ENCODE measurements at regions not wholly inside any gene's neighbourhood (a gene's known extent, or its start where the extent isn't known, plus 50 kb on each side); places are given as distances from the start of the nearest gene placed in this dataset.
"Not testable (repeated sequence)": the region's sequence is repeated elsewhere in the genome, so short reads cannot be mapped to it uniquely, and the experiment has no call there.

GRCh38 chr4:105068516-105068915 lies 78.2 kb upstream of the TET2 start:
- DNase-seq (ENCODE audit: low read depth) = no peak
- H3K4me3 ChIP-seq (ENCODE audit: low read depth, low read length) = no peak overlapping the region
- no peak for TF ChIP-seq CTCF (IDR thresholded peaks at IDR 0.05; ENCODE audit: insufficient read depth, low read depth, low read length, missing control alignments)

- not testable (repeated sequence) for DNase-seq (ENCODE audit: low read depth); H3K4me3 ChIP-seq (ENCODE audit: low read depth, low read length)
Measured at GRCh38 chr4:105072095-105072494, 74.6 kb upstream of the TET2 start.

- no peak for DNase-seq (ENCODE audit: low read depth)
- no peak overlapping the region for H3K4me3 ChIP-seq (ENCODE audit: low read depth, low read length)
Measured at GRCh38 chr4:105074097-105074496, 72.6 kb upstream of the TET2 start.

GRCh38 chr4:105075045-105075444 lies 71.6 kb upstream of the TET2 start:
- no peak for DNase-seq (ENCODE audit: low read depth)
- H3K4me3 ChIP-seq (ENCODE audit: low read depth, low read length) = no peak overlapping the region
- no peak for TF ChIP-seq CTCF (IDR thresholded peaks at IDR 0.05; ENCODE audit: insufficient read depth, low read depth, low read length, missing control alignments)

More at GRCh38 chr4:105074097-105074496, 72.6 kb upstream of the TET2 start:
- no peak for TF ChIP-seq CTCF (IDR thresholded peaks at IDR 0.05; ENCODE audit: insufficient read depth, low read depth, low read length, missing control alignments)

- DNase-seq (ENCODE audit: low read depth) = no peak
- TF ChIP-seq CTCF (IDR thresholded peaks at IDR 0.05; ENCODE audit: insufficient read depth, low read depth, low read length, missing control alignments) = no peak
Measured at GRCh38 chr4:105088110-105088879, 58.4 kb upstream of the TET2 start.

GRCh38 chr4:105092356-105092755 lies 54.3 kb upstream of the TET2 start:
- no peak for TF ChIP-seq CTCF (IDR thresholded peaks at IDR 0.05; ENCODE audit: insufficient read depth, low read depth, low read length, missing control alignments)
- no peak for DNase-seq (ENCODE audit: low read depth)
- no peak overlapping the region for H3K4me3 ChIP-seq (ENCODE audit: low read depth, low read length)

More at GRCh38 chr4:105088110-105088879, 58.4 kb upstream of the TET2 start:
- no peak overlapping the region for H3K4me3 ChIP-seq (ENCODE audit: low read depth, low read length)

- TF ChIP-seq CTCF (IDR thresholded peaks at IDR 0.05; ENCODE audit: insufficient read depth, low read depth, low read length, missing control alignments) = no peak
- DNase-seq (ENCODE audit: low read depth) = no peak
- H3K4me3 ChIP-seq (ENCODE audit: low read depth, low read length) = no peak overlapping the region
Measured at GRCh38 chr4:105092768-105093167, 53.9 kb upstream of the TET2 start.

All from GM12865 (cell line).